Spleen (tissue), 11 donors: ENCODE measurements at regions not wholly inside any gene's neighbourhood (a gene's known extent, or its start where the extent isn't known, plus 50 kb on each side); places are given as distances from the start of the nearest gene placed in this dataset.

Experiments
- DNase-seq: peaks from one replicate; pipeline ENCODE4 v3.0.0-alpha.2; 2020
- H3K27ac ChIP-seq, 8 donors: fragments of 200-600 bp; sonication (generic) in 7 of 8; 1 replicate in 4 of 8; 2 replicates in 4 of 8; pipeline versions ENCODE4 v1.5.0 to v1.8.0; 2016 to 2021; ENCODE audit warnings: inconsistent platforms in 4 of 8, mild to moderate bottlenecking in 4 of 8, moderate library complexity in 1 of 8
- H3K27me3 ChIP-seq, 7 donors: fragments of 200-600 bp; sonication (generic) in 6 of 7; replicated peaks in 1 of 7; 1 replicate in 4 of 7; 2 replicates in 3 of 7; pipeline versions ENCODE4 v1.5.0 to v1.8.0; 2016 to 2021; ENCODE audit warnings: inconsistent platforms in 3 of 7, mild to moderate bottlenecking in 1 of 7
- H3K36me3 ChIP-seq, 6 donors: fragments of 200-600 bp; sonication (generic) in 5 of 6; 1 replicate in 4 of 6; 2 replicates in 2 of 6; pipeline versions ENCODE4 v1.5.0 to v1.8.0; 2016 to 2021; ENCODE audit warnings: inconsistent platforms in 2 of 6
- H3K4me1 ChIP-seq, 6 donors: fragments of 200-600 bp; sonication (generic) in 5 of 6; 1 replicate in 3 of 6; 2 replicates in 3 of 6; pipeline versions ENCODE4 v1.5.0 to v1.8.0; 2016 to 2021; ENCODE audit warnings: inconsistent platforms in 3 of 6
- H3K4me3 ChIP-seq, 8 donors: fragments of 200-600 bp; sonication (generic) in 7 of 8; 1 replicate in 4 of 8; 2 replicates in 4 of 8; pipeline versions ENCODE4 v1.5.0 to v1.8.0; 2016 to 2021; ENCODE audit warnings: inconsistent platforms in 4 of 8, mild to moderate bottlenecking in 4 of 8, moderate library complexity in 2 of 8
- H3K9me3 ChIP-seq, 8 donors: fragments of 200-600 bp; sonication (generic) in 7 of 8; 1 replicate in 4 of 8; 2 replicates in 4 of 8; pipeline versions ENCODE4 v1.5.0 to v1.8.0; 2016 to 2021; ENCODE audit warnings: inconsistent platforms in 4 of 8
- CTCF ChIP-seq, 11 experiments: fragments of 200-600 bp in 7 of 11; fragments of 450-650 bp in 4 of 11; sonication (generic) in 4 of 11; IDR thresholded peaks in 8 of 11; conservative IDR thresholded peaks in 3 of 11; 1 replicate in 7 of 11; 2 replicates in 4 of 11; pipeline versions ENCODE4 v1.4.0 to v1.8.0; 2016 to 2021; ENCODE audit warnings: antibody characterized with exemption in 11 of 11, inconsistent platforms in 4 of 11, mild to moderate bottlenecking in 1 of 11
- POLR2A ChIP-seq, 3 donors: fragments of 450-650 bp; IDR thresholded peaks; one replicate each; pipeline ENCODE4 v1.5.1; 2017; ENCODE audit warnings: antibody characterized with exemption in 3 of 3, mild to moderate bottlenecking in 1 of 3
- POLR2AphosphoS5 ChIP-seq, 3 donors: sonication (generic); formaldehyde crosslinking; IDR thresholded peaks; one replicate each; pipeline ENCODE4 v1.5.1; 2017; ENCODE audit warnings: antibody characterized with exemption in 3 of 3
- WGBS, 5 donors: extraction: QIAGEN DNeasy Blood & Tissue Kit in 3 of 5; methylation state at CpG; one replicate each; pipeline versions ENCODE4 v1.1.5 to v1.1.7; 2013 to 2018; 5-methylcytosine and 5-hydroxymethylcytosine counted together
- intact Hi-C: fragments of 100-400 bp; cut with DNase I; formaldehyde crosslinking; loops from one replicate; pipeline ENCODE4 v1.15.0; 2023; ENCODE audit warnings: low total_unique reads
- donor health status: healthy with polysubstance abuse.
- donor health status: DM: no; HTN: no; CAD: no; lungs with moderate emphysema.
- donor health status: DM: no; HTN: no; CAD: no.
- donor health status: Bipolar disorder and iron deficiency.
- donor health status: healthy.
- donor health status: DM: no; HTN: no; CAD: no.
- donor health status: DM: yes; HTN: yes; CAD: no.

DNA sequence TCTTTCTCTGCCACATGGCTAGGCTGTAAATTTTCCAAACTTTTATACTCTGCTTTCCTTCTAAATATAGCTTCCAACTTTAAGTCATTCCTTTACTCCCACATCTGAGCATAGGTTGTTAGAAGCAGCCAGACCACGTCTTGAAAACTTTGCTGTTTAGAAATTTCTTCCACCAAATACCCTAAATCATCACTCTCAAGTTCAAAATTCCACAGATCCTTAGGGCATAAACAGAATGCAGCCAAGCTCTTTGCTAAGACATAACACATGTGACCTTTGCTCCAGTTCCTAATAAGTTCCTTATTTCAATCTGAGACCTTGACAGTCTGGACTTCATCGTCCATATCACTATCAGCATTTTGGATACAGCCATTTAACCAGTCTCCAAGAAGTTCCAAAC lies 749.9 kb downstream of the METTL15 start:
- Histone ChIP-seq H3K27ac (no peak overlapping the region), H3K36me3 (no peaks in the 10 kb centered on the region), H3K27me3 (no peaks in the 10 kb centered on the region), H3K9me3 (peaks cover 0 to 34% (median 25%) of the 10 kb centered on the region in 8 donors), H3K4me1 (no peaks in the 10 kb centered on the region), H3K4me3 (no peak overlapping the region)
- DNase-seq: no peak
- TF ChIP-seq POLR2AphosphoS5 (IDR thresholded peaks at IDR 0.05) (no peak), POLR2A (IDR thresholded peaks at IDR 0.05) (no peak), CTCF (IDR thresholded peaks at IDR 0.05 in 8 of 11, conservative IDR thresholded peaks at IDR 0.05 in 3 of 11) (no peak)
- intact Hi-C loops: no loop called here
- 38 to 77% (median 67%) methylated on average over 2 of the region's 2 CpGs for WGBS, 5 donors

DNA sequence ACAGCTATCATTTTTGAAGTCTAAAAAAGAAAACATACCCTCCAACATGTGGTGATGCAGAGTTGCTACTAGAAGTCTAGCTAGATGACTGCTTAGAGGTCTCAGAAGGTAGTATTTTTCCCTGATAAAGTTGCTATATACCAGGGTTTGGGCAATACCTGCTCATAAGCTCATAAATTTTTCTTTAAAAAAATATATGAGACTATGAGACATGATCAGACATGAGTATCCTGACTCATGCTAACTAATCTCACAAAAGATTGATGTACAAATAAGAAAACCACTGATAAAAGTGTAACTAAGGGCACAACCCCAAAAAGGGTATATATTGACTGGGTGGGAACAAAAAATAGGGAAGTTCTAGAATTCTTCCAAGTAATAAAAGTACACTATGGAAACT lies 740.9 kb downstream of the METTL15 start:
- Histone ChIP-seq H3K9me3 (peaks cover 0 to 21% (median 7%) of the 10 kb centered on the region in 8 donors), H3K4me1 (no peaks in the 10 kb centered on the region), H3K4me3 (no peak overlapping the region), H3K27me3 (no peaks in the 10 kb centered on the region), H3K27ac (no peak overlapping the region), H3K36me3 (no peaks in the 10 kb centered on the region)
- intact Hi-C loops: no loop called here
- no peak for DNase-seq
- TF ChIP-seq POLR2A (IDR thresholded peaks at IDR 0.05): no peak
- TF ChIP-seq POLR2AphosphoS5 (IDR thresholded peaks at IDR 0.05): no peak
- TF ChIP-seq CTCF (IDR thresholded peaks at IDR 0.05 in 8 of 11, conservative IDR thresholded peaks at IDR 0.05 in 3 of 11): no peak

GRCh38 chr11:28842716-28843115 lies 734.5 kb downstream of the METTL15 start:
- peaks cover 0 to 10% (median 0%) of the 10 kb centered on the region in 8 donors for H3K9me3 ChIP-seq
- H3K27ac ChIP-seq: no peak overlapping the region
- no peak for DNase-seq
- no peaks in the 10 kb centered on the region for H3K36me3 ChIP-seq
- intact Hi-C loops: no loop called here
- WGBS, 5 donors: 50 to 68% (median 63%) methylated on average over 1 of the region's 1 CpG
- no peak overlapping the region for H3K4me3 ChIP-seq
- no peaks in the 10 kb centered on the region for H3K4me1 ChIP-seq
- no peaks in the 10 kb centered on the region for H3K27me3 ChIP-seq
- no peak for TF ChIP-seq POLR2AphosphoS5 (IDR thresholded peaks at IDR 0.05)
- TF ChIP-seq POLR2A (IDR thresholded peaks at IDR 0.05): no peak
- no peak for TF ChIP-seq CTCF (IDR thresholded peaks at IDR 0.05 in 8 of 11, conservative IDR thresholded peaks at IDR 0.05 in 3 of 11)

GRCh38 chr11:28838741-28839140 lies 730.6 kb downstream of the METTL15 start:
- no peak for DNase-seq
- Histone ChIP-seq H3K4me3 (no peak overlapping the region), H3K27ac (no peak overlapping the region), H3K27me3 (no peaks in the 10 kb centered on the region), H3K4me1 (no peaks in the 10 kb centered on the region), H3K9me3 (no peaks in the 10 kb centered on the region), H3K36me3 (no peaks in the 10 kb centered on the region)
- intact Hi-C loops: no loop called here
- WGBS, 5 donors: 49 to 67% (median 53%) methylated on average over 1 of the region's 1 CpG
- TF ChIP-seq POLR2A (IDR thresholded peaks at IDR 0.05) (no peak), POLR2AphosphoS5 (IDR thresholded peaks at IDR 0.05) (no peak), CTCF (IDR thresholded peaks at IDR 0.05 in 8 of 11, conservative IDR thresholded peaks at IDR 0.05 in 3 of 11) (no peak)
